Activated T-cell treated with anti-CD3 and anti-CD28 coated beads, Interleukin-2, amount 50 U/mL, for 4 hours (primary cell): ENCODE measurements at regions not wholly inside any gene's neighbourhood (a gene's known extent, or its start where the extent isn't known, plus 50 kb on each side); places are given as distances from the start of the nearest gene placed in this dataset.
A peak's percentile ranks its signal among the peaks of the same experiment; 100 is the strongest.

ENCODE experiments used
- ATAC-seq, 2 donors: fragments of 200-7000 bp; cut with Tn5 transposase; one replicate each; pipeline ENCODE4 v1.10.0; 2021
- DNase-seq: peaks from one replicate; pipeline ENCODE4 v3.0.0-alpha.2; 2020
- H3K27me3 Mint-ChIP-seq: one replicate; pipeline ENCODE4 v1.8.0; 2021; ENCODE audit warnings: low read depth, mixed read lengths
- H3K36me3 Mint-ChIP-seq: one replicate; pipeline ENCODE4 v1.8.0; 2022; ENCODE audit warnings: mixed read lengths; ENCODE audit not compliant: insufficient read depth
- H3K4me1 Mint-ChIP-seq: one replicate; pipeline ENCODE4 v1.8.0; 2021; ENCODE audit warnings: low read depth, mixed read lengths
- H3K4me3 Mint-ChIP-seq: one replicate; pipeline ENCODE4 v1.8.0; 2021; ENCODE audit warnings: mild to moderate bottlenecking, moderate library complexity, mixed read lengths
- H3K9me3 Mint-ChIP-seq: one replicate; pipeline ENCODE4 v1.8.0; 2021; ENCODE audit warnings: mixed read lengths

DNA sequence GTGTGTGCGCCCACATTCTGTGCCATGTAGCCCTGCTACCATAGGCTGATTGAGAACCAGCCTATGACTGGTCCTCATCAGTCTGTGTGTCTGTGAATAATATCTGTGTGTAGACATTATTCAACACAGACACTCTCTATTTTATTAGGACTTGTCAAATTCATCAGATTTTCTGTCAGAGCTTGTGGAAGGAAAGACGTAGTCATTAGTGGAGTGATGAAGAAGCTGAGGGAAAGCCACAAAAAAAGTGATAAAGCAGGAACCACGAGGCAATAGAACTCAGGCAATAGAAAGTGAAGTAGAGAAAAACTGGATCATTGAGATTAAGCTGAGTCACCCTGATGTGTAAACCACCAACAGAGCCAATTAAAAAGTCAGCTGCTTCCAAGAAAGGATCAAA lies 122.2 kb upstream of the MARCKS start:
- Mint-ChIP-seq H3K4me3 (no peak overlapping the region), H3K4me1 (peaks cover 2% of the 10 kb centered on the region), H3K27me3 (no peaks in the 10 kb centered on the region), H3K9me3 (no peaks in the 10 kb centered on the region), H3K36me3 (no peaks in the 10 kb centered on the region)
- ATAC-seq (peak; percentile 34 to 56), DNase-seq (no peak)

DNA sequence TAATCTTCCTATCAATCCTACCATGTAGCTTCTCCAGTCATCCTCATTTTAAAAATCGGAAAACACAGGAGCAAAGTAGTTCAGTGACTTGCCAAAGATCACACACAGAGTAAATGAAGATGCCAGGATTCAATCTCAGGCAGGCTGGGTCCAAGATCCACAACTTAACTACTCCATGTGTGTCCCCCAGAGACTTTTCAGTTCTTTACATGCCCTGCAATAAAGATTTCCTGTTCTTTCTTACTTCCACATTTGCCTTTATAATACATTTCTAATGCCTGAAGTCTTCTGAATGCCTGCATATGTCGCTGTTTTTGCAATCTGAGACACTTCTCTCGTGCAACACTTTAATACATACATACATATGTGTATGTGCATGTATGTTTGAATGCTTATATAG lies 121.7 kb upstream of the MARCKS start:
- no peaks in the 10 kb centered on the region for H3K36me3 Mint-ChIP-seq
- H3K4me3 Mint-ChIP-seq: no peak overlapping the region
- H3K27me3 Mint-ChIP-seq: no peaks in the 10 kb centered on the region
- H3K4me1 Mint-ChIP-seq: peaks cover 2% of the 10 kb centered on the region
- no peak for DNase-seq
- ATAC-seq: no peak
- no peaks in the 10 kb centered on the region for H3K9me3 Mint-ChIP-seq

DNA sequence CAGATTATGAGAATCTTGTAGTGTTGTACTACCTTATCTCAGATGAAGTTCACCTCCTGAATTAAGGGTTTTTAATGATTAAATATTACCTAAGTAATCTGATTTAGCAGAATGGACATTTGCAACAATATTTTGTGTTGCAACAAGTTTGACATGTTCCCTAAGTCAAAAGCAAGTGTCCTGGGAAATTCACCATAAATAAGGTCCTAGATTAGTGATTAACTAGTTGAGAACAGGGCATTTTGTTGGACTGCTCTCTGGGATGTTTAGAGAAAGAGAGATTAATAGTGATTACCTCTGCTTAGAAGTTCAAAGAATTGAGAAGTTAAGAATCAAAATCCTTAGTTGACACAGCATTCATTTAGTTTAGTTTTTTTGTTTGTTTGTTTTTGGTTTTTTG lies 120.2 kb upstream of the MARCKS start:
- H3K4me3 Mint-ChIP-seq: no peak overlapping the region
- no peaks in the 10 kb centered on the region for H3K9me3 Mint-ChIP-seq
- H3K4me1 Mint-ChIP-seq: peaks cover 2% of the 10 kb centered on the region
- no peaks in the 10 kb centered on the region for H3K36me3 Mint-ChIP-seq
- no peak for ATAC-seq
- no peaks in the 10 kb centered on the region for H3K27me3 Mint-ChIP-seq
- no peak for DNase-seq

DNA sequence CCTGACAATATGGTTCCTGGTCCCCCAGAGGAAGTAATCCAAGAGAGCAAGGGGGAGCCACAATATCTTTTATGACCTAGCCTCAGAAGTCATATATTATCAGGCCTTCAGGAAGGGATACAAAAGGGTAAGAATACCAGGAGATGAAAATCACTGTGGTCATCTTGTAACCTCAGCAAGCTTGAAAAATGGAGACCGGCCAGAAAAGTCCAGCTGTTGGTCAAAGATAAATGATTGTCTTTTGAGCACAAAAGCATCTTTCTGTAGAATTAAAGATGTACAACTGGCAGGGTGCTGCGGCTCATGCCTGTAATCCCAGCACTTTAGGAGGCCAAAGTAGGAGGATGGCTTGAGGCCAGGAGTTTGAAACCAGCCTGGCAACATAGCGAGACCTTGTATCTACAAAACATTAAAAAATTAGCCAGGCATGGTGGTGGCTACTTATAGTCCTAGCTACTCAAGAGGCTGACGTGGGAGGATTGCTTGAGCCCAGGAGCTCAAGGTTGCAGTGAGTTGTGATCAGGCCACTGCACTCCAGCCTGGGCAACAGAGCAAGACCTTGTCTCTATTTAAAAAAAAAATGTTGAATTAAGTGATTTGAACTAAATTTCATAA lies 118.0 kb upstream of the MARCKS start:
- peaks cover 2% of the 10 kb centered on the region for H3K4me1 Mint-ChIP-seq
- no peaks in the 10 kb centered on the region for H3K27me3 Mint-ChIP-seq
- H3K36me3 Mint-ChIP-seq: no peaks in the 10 kb centered on the region
- DNase-seq (no peak), ATAC-seq (no peak)
- no peak overlapping the region for H3K4me3 Mint-ChIP-seq
- H3K9me3 Mint-ChIP-seq: no peaks in the 10 kb centered on the region

DNA sequence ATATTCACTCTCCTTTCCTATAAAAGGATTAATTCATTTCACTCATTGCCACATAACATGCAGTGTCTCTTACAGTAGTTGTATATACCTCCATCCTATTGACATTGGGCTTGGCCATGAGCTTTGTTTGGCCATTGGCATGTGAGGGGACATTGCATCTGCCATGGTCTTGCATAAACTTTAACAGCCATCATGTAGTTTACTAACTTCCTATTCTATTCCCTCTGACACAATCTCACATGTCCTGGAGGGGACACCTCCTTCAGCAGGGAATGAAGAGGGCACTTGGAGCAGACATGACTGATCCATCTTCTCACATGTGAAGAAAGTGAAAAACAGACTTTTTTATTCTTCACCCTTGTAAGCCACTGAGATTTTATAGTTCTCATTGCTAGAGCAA lies 115.5 kb upstream of the MARCKS start:
- no peaks in the 10 kb centered on the region for H3K36me3 Mint-ChIP-seq
- no peak overlapping the region for H3K4me3 Mint-ChIP-seq
- H3K9me3 Mint-ChIP-seq: no peaks in the 10 kb centered on the region
- no peaks in the 10 kb centered on the region for H3K27me3 Mint-ChIP-seq
- no peaks in the 10 kb centered on the region for H3K4me1 Mint-ChIP-seq
- ATAC-seq (no peak), DNase-seq (no peak)

DNA sequence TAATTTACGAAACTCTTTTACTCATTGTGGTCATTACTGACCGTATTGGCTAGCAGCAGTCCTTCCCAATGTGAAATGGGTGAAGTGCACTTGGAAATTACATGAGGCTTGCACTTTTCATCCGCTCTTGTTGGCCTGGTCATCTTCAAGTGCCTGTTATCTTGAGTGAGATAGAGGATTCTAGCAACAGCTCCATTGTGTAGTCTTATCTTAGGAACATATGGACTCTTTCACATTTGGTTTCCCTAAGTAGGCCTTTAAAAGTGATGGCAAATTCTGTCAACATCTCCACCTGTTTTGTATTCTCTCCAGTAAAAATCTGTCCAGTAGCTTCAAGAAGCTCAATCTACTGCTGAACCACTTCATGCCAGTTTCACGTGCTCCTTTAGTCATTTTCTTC lies 114.8 kb upstream of the MARCKS start:
- Mint-ChIP-seq H3K27me3 (no peaks in the 10 kb centered on the region), H3K4me1 (no peaks in the 10 kb centered on the region), H3K9me3 (no peaks in the 10 kb centered on the region)

DNA sequence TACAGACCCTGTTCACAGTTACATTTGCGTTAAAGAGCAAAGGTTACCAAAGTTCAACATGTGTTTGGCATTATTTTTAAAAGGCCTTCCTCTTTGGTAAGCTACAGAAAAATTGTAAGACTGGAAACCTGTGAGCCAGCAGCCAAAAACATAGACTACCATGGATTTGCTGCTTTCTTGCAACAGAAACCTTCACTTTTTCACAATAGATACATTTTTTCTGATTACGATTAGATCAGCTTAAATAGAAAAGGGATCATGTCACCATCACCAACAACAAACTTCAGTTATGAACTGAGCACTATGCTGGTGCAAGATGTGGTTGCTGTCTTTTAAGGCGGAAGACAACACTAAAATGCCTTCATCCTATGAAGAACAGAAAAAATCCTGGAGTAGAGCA lies 112.3 kb upstream of the MARCKS start:
- no peaks in the 10 kb centered on the region for H3K4me1 Mint-ChIP-seq
- no peaks in the 10 kb centered on the region for H3K9me3 Mint-ChIP-seq
- H3K27me3 Mint-ChIP-seq: no peaks in the 10 kb centered on the region
- DNase-seq (no peak), ATAC-seq (no peak)
- no peaks in the 10 kb centered on the region for H3K36me3 Mint-ChIP-seq
- no peak overlapping the region for H3K4me3 Mint-ChIP-seq

More for the DNA sequence above, 114.8 kb upstream of the MARCKS start:
- Mint-ChIP-seq H3K36me3 (no peaks in the 10 kb centered on the region), H3K4me3 (no peak overlapping the region)
- ATAC-seq: no peak
- no peak for DNase-seq

DNA sequence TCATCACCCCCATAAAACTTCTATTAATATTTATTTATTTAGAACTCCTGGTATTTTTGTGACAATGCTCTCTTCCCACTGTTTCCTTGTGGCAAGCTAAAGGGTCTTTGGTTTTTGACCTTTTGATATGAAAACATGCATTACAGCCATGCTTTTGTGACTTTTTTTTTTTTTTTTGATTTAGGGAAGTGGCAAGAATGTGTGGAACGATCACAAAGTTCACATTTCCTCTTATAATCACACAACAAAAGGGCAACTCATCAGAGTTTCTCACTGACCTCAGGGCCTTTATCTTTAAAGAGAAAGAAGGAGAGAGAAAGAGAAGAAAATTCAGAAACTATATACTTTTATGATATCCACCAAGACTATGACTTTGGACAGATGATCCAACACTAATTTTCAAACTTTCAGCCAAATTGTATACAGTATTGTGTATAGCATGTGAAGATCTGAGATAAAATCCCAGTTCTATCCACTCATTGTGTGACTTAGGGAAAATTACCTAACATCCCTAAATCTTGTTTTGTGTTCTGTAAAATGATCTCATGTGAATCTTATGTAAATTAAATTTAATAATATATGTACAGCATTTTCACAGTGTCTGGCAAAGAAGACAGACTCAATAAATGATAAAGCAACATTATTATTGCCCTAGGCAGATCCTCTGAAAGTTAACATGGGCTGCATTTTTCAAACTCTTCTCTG lies 106.8 kb upstream of the MARCKS start:
- ATAC-seq (no peak), DNase-seq (no peak)
- no peaks in the 10 kb centered on the region for H3K4me1 Mint-ChIP-seq
- no peaks in the 10 kb centered on the region for H3K9me3 Mint-ChIP-seq
- H3K4me3 Mint-ChIP-seq: no peak overlapping the region
- no peaks in the 10 kb centered on the region for H3K36me3 Mint-ChIP-seq
- H3K27me3 Mint-ChIP-seq: no peaks in the 10 kb centered on the region

DNA sequence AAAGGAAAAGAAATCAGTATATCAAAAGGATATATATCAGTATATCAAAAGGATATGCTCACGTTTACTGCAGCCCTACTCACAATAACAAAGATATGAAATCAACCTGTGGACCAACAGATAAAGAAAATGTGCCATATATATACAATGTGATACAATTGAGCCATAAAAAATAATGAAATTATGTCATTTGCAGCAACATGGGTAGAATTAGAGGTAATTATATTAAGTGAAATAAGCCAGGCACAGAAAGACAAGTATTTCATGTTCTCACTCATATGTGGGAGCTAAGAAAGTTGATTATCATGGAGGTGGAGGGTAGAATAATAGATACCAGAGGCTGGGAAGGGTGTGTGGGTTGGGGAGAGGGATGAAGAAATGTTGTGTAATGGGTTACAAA lies 102.9 kb upstream of the MARCKS start:
- Mint-ChIP-seq H3K36me3 (no peaks in the 10 kb centered on the region), H3K4me3 (no peak overlapping the region), H3K9me3 (no peaks in the 10 kb centered on the region), H3K4me1 (no peaks in the 10 kb centered on the region), H3K27me3 (no peaks in the 10 kb centered on the region)
- ATAC-seq: no peak
- no peak for DNase-seq

DNA sequence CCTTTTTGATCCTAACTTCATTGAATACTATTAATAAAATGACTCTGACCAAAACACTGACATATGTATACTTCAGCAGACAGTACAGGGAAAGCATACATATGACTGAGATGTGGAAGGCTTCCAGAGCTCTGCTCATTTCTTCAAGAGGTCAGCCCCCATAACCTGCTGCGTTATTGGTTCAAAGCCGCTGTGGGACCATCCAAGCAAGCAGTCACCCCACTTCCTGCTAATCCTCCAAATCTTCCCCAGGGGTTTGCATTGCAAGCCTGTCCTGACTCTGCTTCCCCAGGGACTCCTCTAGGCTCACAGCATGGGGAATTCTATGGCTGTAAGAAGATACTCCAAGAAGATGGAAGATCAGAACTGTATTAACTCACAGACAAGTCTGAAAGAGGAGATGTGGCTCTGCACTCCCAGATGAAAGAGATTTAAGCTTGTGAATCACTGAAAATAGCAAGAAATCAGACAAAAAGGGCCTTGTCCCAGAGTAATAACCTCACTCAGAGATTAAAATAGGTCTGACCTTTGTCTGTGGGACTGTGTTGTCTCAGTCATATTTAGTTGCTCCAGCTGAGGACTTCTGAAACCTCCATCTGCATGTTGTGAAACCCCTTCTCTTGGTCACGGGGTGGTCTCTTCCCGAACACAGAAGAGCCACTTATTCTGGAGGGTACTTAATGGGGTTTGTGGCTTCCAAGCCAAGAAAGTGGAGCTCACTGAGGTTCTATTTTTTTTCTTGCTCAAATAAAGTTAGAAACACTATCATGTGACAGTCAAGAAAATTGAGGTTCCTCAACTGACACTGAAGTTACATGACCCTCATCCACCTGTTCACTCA lies 101.5 kb upstream of the MARCKS start:
- no peaks in the 10 kb centered on the region for H3K4me1 Mint-ChIP-seq
- H3K36me3 Mint-ChIP-seq: no peaks in the 10 kb centered on the region
- ATAC-seq (no peak), DNase-seq (no peak)
- no peak overlapping the region for H3K4me3 Mint-ChIP-seq
- H3K27me3 Mint-ChIP-seq: no peaks in the 10 kb centered on the region
- H3K9me3 Mint-ChIP-seq: no peaks in the 10 kb centered on the region

DNA sequence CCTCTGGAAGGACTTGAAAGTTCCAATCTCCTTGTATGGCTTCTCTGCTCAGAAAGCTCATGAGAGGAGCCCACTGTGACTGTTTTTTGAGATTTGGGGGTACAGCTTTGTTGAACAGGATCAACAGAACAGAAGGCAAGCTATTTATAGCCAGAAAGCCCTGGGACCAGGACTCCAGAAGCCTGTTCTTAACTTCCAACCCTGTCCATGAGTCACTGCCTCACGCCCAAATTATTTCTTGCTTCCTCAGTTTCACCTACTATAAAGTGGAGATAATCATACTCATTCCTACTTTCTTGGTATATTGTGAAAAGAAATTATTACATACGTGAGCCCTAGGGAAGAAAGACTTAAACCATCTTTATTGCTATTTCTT lies 100.9 kb upstream of the MARCKS start:
- H3K27me3 Mint-ChIP-seq: no peaks in the 10 kb centered on the region
- H3K36me3 Mint-ChIP-seq: no peaks in the 10 kb centered on the region
- DNase-seq (no peak), ATAC-seq (no peak)
- no peaks in the 10 kb centered on the region for H3K4me1 Mint-ChIP-seq
- H3K9me3 Mint-ChIP-seq: no peaks in the 10 kb centered on the region
- no peak overlapping the region for H3K4me3 Mint-ChIP-seq

DNA sequence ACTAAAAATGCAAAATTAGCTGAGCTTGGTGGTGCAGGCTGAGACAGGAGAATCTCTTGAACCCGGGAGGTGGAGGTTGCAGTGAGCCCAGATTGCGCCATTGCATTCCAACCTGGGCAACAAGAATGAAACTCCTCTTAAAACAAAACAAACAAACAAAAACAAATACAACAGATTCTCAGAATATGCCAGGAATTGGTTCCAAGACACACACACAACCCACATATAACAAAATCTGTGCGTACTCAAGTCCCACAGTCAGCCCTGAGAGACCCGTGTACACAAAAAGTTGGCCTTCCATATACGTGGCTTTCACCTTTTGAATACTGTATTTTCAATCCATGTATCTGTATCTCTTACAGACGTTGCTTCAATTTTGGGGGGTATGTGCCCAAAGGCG lies 98.9 kb upstream of the MARCKS start:
- ATAC-seq (no peak), DNase-seq (no peak)
- Mint-ChIP-seq H3K9me3 (no peaks in the 10 kb centered on the region), H3K4me1 (no peaks in the 10 kb centered on the region), H3K36me3 (no peaks in the 10 kb centered on the region), H3K4me3 (no peak overlapping the region), H3K27me3 (no peaks in the 10 kb centered on the region)

DNA sequence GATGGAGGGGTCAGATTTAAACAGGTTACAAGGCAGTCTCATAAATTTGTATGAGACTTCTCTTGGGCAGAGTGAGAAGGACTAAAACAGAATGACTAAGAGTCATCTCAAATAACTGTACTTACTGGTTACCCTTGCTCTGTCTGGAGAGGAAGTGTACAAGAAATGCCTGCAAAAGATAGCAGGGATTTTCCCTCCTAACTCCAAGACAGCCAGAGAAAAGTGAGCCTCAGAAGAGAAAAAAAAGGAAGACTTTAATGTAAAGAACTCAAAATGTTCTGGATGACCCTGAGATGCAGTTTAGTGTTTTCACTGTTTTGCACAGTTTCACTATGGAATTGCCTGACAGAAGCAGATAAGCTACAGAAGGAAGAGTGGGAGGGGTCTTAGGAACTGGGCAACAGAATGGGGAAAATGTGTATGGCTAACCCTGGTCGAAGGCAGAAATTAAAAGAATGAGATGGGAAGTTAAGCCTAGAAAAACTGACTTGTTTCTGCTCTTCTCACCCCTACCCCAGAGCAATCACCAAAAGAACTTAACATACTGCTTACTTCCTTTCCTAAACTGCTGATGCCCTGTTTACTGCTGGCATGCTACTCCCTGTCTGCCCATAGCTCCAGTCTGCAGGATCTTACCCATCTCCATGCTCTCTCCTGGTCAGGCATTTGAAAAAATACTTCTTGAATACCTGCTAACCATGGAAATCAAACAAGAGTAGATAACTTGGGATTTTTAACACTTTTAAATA lies 98.1 kb upstream of the MARCKS start:
- no peaks in the 10 kb centered on the region for H3K27me3 Mint-ChIP-seq
- H3K9me3 Mint-ChIP-seq: no peaks in the 10 kb centered on the region
- no peak for DNase-seq
- no peak for ATAC-seq
- H3K36me3 Mint-ChIP-seq: no peaks in the 10 kb centered on the region
- peaks cover 2% of the 10 kb centered on the region for H3K4me1 Mint-ChIP-seq
- H3K4me3 Mint-ChIP-seq: no peak overlapping the region

DNA sequence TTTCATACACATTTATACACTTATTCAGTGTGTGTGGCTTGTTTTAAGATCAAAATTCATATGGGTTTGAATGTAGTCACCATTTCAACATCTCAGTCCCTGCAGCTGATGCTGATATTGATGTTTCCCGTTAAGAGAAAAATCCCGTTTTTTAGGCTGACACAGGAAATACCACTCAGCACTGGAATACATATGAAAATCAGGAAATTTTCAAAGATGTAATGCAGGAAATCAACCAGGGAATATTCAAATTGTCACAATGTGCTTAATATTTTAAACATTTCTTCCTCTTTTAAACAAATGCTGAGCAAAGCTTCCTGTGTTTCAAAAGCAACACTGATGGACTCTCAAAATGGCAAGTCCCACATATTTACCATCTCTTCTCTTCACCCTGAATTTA lies 94.5 kb upstream of the MARCKS start:
- Mint-ChIP-seq H3K4me3 (no peak overlapping the region), H3K27me3 (no peaks in the 10 kb centered on the region), H3K9me3 (no peaks in the 10 kb centered on the region), H3K36me3 (no peaks in the 10 kb centered on the region), H3K4me1 (peaks cover 2% of the 10 kb centered on the region)
- DNase-seq: no peak
- no peak for ATAC-seq
